HepG2 (cell line): ENCODE measurements at regions not wholly inside any gene's neighbourhood (a gene's known extent, or its start where the extent isn't known, plus 50 kb on each side); places are given as distances from the start of the nearest gene placed in this dataset.

ENCODE experiments used
- BCL6 ChIP-seq: IDR thresholded peaks from 2 replicates; pipeline ENCODE4 v1.6.1; 2016; ENCODE audit warnings: missing genetic modification reagents, missing compliant biosample characterization
- BHLHE40 ChIP-seq: IDR thresholded peaks from 2 replicates; pipeline ENCODE4 v1.6.1; 2011; ENCODE audit warnings: low read length, improper control_type of control experiment
- CBX5 ChIP-seq: sonication (generic); formaldehyde crosslinking; IDR thresholded peaks from 2 replicates; pipeline ENCODE4 v1.4.0; 2020; ENCODE audit warnings: missing genetic modification reagents, borderline replicate concordance
- CHD2 ChIP-seq: IDR thresholded peaks from 2 replicates; pipeline ENCODE4 v1.6.1; 2011; ENCODE audit warnings: low read depth, low read length, improper control_type of control experiment
- FOSL2 ChIP-seq: sonication (generic); formaldehyde crosslinking; IDR thresholded peaks from 2 replicates; pipeline ENCODE4 v1.4.0; 2020; ENCODE audit warnings: missing genetic modification reagents
- HDAC2 ChIP-seq: sonication (generic); formaldehyde crosslinking; IDR thresholded peaks from 2 replicates; pipeline ENCODE4 v1.4.0; 2020; ENCODE audit warnings: missing genetic modification reagents
- HMG20A ChIP-seq: IDR thresholded peaks from 2 replicates; pipeline ENCODE4 v1.6.1; 2016; ENCODE audit warnings: borderline replicate concordance
- MXI1 ChIP-seq: IDR thresholded peaks from 3 replicates; pipeline ENCODE4 v1.6.1; 2012; ENCODE audit warnings: low read depth, low read length, inconsistent platforms, borderline replicate concordance
- NONO ChIP-seq, 2 experiments: fragments of 450-650 bp in 1 of 2; sonication (generic) in 1 of 2; formaldehyde crosslinking in 1 of 2; IDR thresholded peaks in 1 of 2; conservative IDR thresholded peaks in 1 of 2; 2 replicates each; pipeline versions ENCODE4 v1.6.1 to v1.8.0; 2017 to 2022; ENCODE audit warnings: mild to moderate bottlenecking in 1 of 2, missing genetic modification reagents in 1 of 2, moderate library complexity in 1 of 2
- SOX13 ChIP-seq, 3 experiments: fragments of 450-650 bp in 1 of 3; sonication (generic) in 1 of 3; formaldehyde crosslinking in 1 of 3; IDR thresholded peaks in 2 of 3; conservative IDR thresholded peaks in 1 of 3; 2 replicates each; pipeline versions ENCODE4 v1.5.0 to v1.6.1; 2016 to 2020; ENCODE audit warnings: antibody characterized with exemption in 1 of 3, mild to moderate bottlenecking in 1 of 3, missing compliant biosample characterization in 1 of 3, missing genetic modification reagents in 1 of 3, moderate library complexity in 1 of 3
- SUZ12 ChIP-seq: fragments of 150-350 bp; IDR thresholded peaks from 2 replicates; pipeline ENCODE4 v1.6.1; 2014; ENCODE audit warnings: low read depth, low read length
- ZFX ChIP-seq: sonication (generic); formaldehyde crosslinking; IDR thresholded peaks from 2 replicates; pipeline ENCODE4 v1.4.0; 2020; ENCODE audit warnings: mild to moderate bottlenecking, low read depth, missing genetic modification reagents, moderate library complexity
- ZNF205 ChIP-seq: IDR thresholded peaks from 2 replicates; pipeline ENCODE4 v1.6.1; 2018; ENCODE audit warnings: missing biosample characterization, missing genetic modification reagents
- ZNF225 ChIP-seq: sonication (generic); formaldehyde crosslinking; IDR thresholded peaks from 2 replicates; pipeline ENCODE4 v1.4.0; 2020; ENCODE audit warnings: mild to moderate bottlenecking, missing genetic modification reagents
- ZNF816 ChIP-seq: sonication (generic); formaldehyde crosslinking; IDR thresholded peaks from 2 replicates; pipeline ENCODE4 v1.8.0; 2022; ENCODE audit warnings: missing genetic modification reagents, mild to moderate bottlenecking, borderline replicate concordance
- ZSCAN21 ChIP-seq: sonication (generic); formaldehyde crosslinking; IDR thresholded peaks from 2 replicates; pipeline ENCODE4 v1.8.0; 2022; ENCODE audit warnings: mild to moderate bottlenecking, missing genetic modification reagents, moderate library complexity, borderline replicate concordance
- TF ChIP-seq, protein P1 (sequence below): sonication (generic); formaldehyde crosslinking; conservative IDR thresholded peaks from 2 replicates; pipeline ENCODE4 v1.8.0; 2022; ENCODE audit warnings: missing genetic modification reagents
- TF ChIP-seq, protein P2 (sequence below): sonication (generic); formaldehyde crosslinking; conservative IDR thresholded peaks from 2 replicates; pipeline ENCODE4 v1.4.0; 2020; ENCODE audit warnings: missing genetic modification reagents
- TF ChIP-seq, protein P3 (sequence below): IDR thresholded peaks from 2 replicates; pipeline ENCODE4 v1.6.1; 2016; ENCODE audit warnings: mild to moderate bottlenecking
- TF ChIP-seq, protein P4 (sequence below): sonication (generic); formaldehyde crosslinking; IDR thresholded peaks from 2 replicates; pipeline ENCODE4 v1.4.0; 2020; ENCODE audit warnings: missing genetic modification reagents
- TF ChIP-seq, protein P5 (sequence below): sonication (generic); formaldehyde crosslinking; IDR thresholded peaks from 2 replicates; pipeline ENCODE4 v1.4.0; 2020; ENCODE audit warnings: missing genetic modification reagents
- TF ChIP-seq, protein P6 (sequence below), 2 experiments: fragments of 450-650 bp in 1 of 2; sonication (generic) in 1 of 2; formaldehyde crosslinking; IDR thresholded peaks; 2 replicates each; pipeline versions ENCODE4 v1.5.0 to v1.8.0; 2020 to 2022; ENCODE audit warnings: mild to moderate bottlenecking in 1 of 2, missing genetic modification reagents in 1 of 2

DNA sequence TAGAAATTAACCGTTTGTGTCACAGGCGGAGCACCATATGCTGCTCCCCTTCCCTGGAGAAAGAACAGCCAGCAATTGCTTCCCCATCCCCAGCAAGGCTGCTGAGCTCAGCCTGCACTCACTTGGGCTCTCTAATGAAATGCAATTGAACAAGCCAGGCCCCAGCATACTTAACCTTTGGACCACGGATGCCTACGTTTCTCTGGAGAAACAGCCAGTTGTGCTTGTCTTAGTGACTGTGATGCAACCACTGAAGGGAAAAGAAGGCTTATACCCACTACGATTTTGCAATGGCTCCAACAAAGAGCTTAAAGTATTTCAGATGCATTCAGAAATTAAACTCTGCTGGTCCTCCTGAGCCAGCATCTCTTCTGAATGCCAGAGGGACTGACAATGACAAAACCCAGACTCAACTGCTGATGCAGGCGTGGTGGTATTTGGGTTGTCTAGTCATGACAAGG, 51.3 kb upstream of the SESN3 start (continued):
- TF ChIP-seq CHD2 (no peak), MXI1 (no peak), ZSCAN21 (CRISPR knock-in tag) (no peak), ZNF816 (CRISPR knock-in tag) (no peak), FOSL2 (CRISPR knock-in tag) (peak; percentile 46; the same call in 1 of the 2 replicates), ZFX (CRISPR knock-in tag) (0 out of 2 replicates have a peak, but pooled peaks have one; percentile 14), HDAC2 (CRISPR knock-in tag) (peak; percentile 65; the same call in 1 of the 2 replicates), SUZ12 (no peak), ZNF225 (CRISPR knock-in tag) (no peak), BHLHE40 (no peak), NONO (IDR thresholded peaks at IDR 0.05) (no peak), NONO (CRISPR knock-in tag; conservative IDR thresholded peaks at IDR 0.05) (no peak; the same call in 1 of the 2 replicates), ZNF205 (CRISPR knock-in tag) (no peak), CBX5 (CRISPR knock-in tag) (peak; percentile 18; the same call in 1 of the 2 replicates), BCL6 (CRISPR knock-in tag) (peak; percentile 41; the same call in 1 of the 2 replicates), SOX13 (IDR thresholded peaks at IDR 0.05) (no peak), SOX13 (CRISPR knock-in tag; conservative IDR thresholded peaks at IDR 0.05 in 1 of 2, IDR thresholded peaks at IDR 0.05 in 1 of 2) (peak in 1 of 2 experiments; percentile 44; a peak in 1 of 4 replicates), HMG20A (CRISPR knock-in tag) (no peak)
- TF ChIP-seq, protein P1, sequence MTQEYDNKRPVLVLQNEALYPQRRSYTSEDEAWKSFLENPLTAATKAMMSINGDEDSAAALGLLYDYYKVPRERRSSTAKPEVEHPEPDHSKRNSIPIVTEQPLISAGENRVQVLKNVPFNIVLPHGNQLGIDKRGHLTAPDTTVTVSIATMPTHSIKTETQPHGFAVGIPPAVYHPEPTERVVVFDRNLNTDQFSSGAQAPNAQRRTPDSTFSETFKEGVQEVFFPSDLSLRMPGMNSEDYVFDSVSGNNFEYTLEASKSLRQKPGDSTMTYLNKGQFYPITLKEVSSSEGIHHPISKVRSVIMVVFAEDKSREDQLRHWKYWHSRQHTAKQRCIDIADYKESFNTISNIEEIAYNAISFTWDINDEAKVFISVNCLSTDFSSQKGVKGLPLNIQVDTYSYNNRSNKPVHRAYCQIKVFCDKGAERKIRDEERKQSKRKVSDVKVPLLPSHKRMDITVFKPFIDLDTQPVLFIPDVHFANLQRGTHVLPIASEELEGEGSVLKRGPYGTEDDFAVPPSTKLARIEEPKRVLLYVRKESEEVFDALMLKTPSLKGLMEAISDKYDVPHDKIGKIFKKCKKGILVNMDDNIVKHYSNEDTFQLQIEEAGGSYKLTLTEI (CRISPR knock-in tag) = no peak
- TF ChIP-seq, protein P2, sequence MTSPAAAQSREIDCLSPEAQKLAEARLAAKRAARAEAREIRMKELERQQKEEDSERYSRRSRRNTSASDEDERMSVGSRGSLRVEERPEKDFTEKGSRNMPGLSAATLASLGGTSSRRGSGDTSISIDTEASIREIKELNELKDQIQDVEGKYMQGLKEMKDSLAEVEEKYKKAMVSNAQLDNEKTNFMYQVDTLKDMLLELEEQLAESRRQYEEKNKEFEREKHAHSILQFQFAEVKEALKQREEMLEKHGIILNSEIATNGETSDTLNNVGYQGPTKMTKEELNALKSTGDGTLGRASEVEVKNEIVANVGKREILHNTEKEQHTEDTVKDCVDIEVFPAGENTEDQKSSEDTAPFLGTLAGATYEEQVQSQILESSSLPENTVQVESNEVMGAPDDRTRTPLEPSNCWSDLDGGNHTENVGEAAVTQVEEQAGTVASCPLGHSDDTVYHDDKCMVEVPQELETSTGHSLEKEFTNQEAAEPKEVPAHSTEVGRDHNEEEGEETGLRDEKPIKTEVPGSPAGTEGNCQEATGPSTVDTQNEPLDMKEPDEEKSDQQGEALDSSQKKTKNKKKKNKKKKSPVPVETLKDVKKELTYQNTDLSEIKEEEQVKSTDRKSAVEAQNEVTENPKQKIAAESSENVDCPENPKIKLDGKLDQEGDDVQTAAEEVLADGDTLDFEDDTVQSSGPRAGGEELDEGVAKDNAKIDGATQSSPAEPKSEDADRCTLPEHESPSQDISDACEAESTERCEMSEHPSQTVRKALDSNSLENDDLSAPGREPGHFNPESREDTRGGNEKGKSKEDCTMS (CRISPR knock-in tag) = no peak
- TF ChIP-seq, protein P3, sequence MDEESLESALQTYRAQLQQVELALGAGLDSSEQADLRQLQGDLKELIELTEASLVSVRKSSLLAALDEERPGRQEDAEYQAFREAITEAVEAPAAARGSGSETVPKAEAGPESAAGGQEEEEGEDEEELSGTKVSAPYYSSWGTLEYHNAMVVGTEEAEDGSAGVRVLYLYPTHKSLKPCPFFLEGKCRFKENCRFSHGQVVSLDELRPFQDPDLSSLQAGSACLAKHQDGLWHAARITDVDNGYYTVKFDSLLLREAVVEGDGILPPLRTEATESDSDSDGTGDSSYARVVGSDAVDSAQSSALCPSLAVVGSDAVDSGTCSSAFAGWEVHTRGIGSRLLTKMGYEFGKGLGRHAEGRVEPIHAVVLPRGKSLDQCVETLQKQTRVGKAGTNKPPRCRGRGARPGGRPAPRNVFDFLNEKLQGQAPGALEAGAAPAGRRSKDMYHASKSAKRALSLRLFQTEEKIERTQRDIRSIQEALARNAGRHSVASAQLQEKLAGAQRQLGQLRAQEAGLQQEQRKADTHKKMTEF (CRISPR knock-in tag) = peak; percentile 47; the same call in 1 of the 2 replicates
- TF ChIP-seq, protein P4, sequence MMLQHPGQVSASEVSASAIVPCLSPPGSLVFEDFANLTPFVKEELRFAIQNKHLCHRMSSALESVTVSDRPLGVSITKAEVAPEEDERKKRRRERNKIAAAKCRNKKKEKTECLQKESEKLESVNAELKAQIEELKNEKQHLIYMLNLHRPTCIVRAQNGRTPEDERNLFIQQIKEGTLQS = peak; percentile 69
- TF ChIP-seq, protein P5, sequence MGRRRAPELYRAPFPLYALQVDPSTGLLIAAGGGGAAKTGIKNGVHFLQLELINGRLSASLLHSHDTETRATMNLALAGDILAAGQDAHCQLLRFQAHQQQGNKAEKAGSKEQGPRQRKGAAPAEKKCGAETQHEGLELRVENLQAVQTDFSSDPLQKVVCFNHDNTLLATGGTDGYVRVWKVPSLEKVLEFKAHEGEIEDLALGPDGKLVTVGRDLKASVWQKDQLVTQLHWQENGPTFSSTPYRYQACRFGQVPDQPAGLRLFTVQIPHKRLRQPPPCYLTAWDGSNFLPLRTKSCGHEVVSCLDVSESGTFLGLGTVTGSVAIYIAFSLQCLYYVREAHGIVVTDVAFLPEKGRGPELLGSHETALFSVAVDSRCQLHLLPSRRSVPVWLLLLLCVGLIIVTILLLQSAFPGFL (CRISPR knock-in tag) = no peak
- TF ChIP-seq, protein P6, sequence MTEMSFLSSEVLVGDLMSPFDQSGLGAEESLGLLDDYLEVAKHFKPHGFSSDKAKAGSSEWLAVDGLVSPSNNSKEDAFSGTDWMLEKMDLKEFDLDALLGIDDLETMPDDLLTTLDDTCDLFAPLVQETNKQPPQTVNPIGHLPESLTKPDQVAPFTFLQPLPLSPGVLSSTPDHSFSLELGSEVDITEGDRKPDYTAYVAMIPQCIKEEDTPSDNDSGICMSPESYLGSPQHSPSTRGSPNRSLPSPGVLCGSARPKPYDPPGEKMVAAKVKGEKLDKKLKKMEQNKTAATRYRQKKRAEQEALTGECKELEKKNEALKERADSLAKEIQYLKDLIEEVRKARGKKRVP (CRISPR knock-in tag; IDR thresholded peaks at IDR 0.05) = peak in 1 of 2 experiments; percentile 78; a peak in 2 of 4 replicates
